ENCODE measurements at regions not wholly inside any gene's neighbourhood (a gene's known extent, or its start where the extent isn't known, plus 50 kb on each side); places are given as distances from the start of the nearest gene placed in this dataset.

GRCh38 chr7:140238778-140239652 is 62.2 kb upstream of the KDM7A start:
- no peak for DNase-seq

GRCh38 chr7:140237390-140237789 is 60.6 kb upstream of the KDM7A start:
- no peak for DNase-seq

- no peak for DNase-seq
These were observed 59.8 kb upstream of the KDM7A start for GRCh38 chr7:140236626-140237025.

DNA sequence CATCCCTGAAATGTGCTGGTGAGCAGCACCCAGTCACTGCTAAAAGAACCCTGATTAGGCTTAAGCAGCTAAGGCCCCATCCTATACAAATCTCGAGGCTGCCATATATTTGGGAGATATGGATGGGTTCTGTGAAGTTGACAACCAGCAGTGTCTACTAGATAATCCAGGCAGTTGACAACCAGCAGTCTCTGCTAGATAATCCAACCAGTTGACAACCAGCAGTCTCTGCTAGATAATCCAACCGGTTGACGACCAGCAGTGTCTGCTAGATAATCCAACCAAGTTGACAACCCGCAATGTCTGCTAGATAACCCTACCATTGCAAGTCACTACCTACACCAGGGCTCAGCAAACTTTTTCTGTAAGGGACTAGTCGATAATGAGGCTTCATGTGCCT is 58.3 kb upstream of the KDM7A start:
- no peak for DNase-seq

GRCh38 chr7:140232957-140233917 is 56.5 kb upstream of the KDM7A start:
- DNase-seq: no peak

GRCh38 chr7:140231771-140232491 is 55.1 kb upstream of the KDM7A start:
- no peak for DNase-seq

- DNase-seq: peak; percentile 52
These were observed 54.3 kb upstream of the KDM7A start for GRCh38 chr7:140230861-140231770.

GRCh38 chr7:140230516-140230860 is 53.7 kb upstream of the KDM7A start:
- DNase-seq: peak; percentile 36

DNA sequence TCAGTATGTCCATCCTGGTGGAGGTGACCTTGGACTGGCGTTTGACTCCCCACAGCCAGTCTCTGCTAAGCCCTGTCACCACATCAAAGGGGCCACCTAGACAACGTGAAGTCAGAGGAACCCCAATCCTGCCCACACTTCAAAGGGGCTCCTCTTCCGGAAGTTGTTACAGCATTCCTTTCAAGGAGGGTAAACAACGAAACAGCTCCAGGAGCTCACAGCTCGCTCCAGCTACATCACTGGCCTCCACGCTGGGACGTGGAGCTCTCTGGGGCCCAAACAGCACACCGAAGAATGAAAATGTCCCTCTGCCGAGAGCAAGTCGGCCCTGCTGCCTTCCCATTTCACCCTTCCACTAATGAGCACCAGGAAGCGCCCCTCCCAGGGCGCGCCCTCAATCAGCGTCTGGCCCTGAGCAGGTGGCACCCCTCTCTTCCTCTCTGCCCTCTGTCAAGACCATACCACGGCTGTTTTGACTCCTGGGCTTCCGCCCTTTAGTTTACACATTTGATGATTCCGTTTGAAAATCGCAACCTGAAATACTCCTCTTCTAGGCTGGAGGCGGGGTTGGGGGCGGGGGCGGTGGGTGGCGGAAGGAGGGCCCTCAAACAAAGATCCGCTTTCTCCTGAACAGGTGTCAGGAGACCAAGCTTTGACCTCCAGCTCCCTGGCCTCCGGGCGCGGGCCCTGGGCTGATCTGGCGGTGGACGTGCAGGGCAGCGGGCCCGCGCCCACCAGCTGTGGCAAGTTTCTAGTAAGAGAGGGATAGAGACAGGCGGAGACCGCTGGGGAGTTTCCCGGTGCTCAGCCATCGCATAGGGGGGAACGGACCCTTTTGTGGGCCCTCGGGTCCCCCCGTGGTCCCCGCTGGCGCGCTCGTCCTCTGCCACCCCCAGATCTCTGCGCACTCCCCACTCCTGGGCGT is 53.1 kb upstream of the KDM7A start:
- no peak for DNase-seq

DNA sequence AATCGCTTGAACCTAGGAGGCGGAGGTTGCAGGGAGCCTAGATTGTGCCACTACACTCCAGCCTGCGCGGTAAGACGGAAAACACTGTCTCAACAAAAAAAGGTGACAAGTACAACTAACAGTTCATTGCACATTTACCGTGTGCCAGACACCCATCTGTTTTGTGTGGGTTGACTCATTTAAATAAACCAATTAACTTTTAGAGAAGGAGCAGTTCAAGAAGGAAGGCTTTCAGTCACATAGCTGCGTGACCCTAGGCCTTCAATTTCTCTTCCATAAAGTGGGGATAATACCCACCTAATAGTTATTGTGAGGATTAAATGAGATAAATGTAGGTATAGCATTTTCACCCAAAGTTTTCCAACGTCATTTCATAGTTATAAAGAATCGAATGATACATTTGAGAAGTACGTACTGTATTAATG is 52.3 kb upstream of the KDM7A start:
- DNase-seq: no peak
